Activated T-cell treated with anti-CD3 and anti-CD28 coated beads, Interleukin-2, amount 50 U/mL, for 4 hours (primary cell): ENCODE measurements at regions not wholly inside any gene's neighbourhood (a gene's known extent, or its start where the extent isn't known, plus 50 kb on each side); places are given as distances from the start of the nearest gene placed in this dataset.
"Not testable (repeated sequence)": the region's sequence is repeated elsewhere in the genome, so short reads cannot be mapped to it uniquely, and the experiment has no call there.

ENCODE experiments used
- ATAC-seq, 2 donors: fragments of 200-7000 bp; cut with Tn5 transposase; one replicate each; pipeline ENCODE4 v1.10.0; 2021
- DNase-seq: peaks from one replicate; pipeline ENCODE4 v3.0.0-alpha.2; 2020
- H3K27me3 Mint-ChIP-seq: one replicate; pipeline ENCODE4 v1.8.0; 2021; ENCODE audit warnings: low read depth, mixed read lengths
- H3K36me3 Mint-ChIP-seq: one replicate; pipeline ENCODE4 v1.8.0; 2022; ENCODE audit warnings: mixed read lengths; ENCODE audit not compliant: insufficient read depth
- H3K4me1 Mint-ChIP-seq: one replicate; pipeline ENCODE4 v1.8.0; 2021; ENCODE audit warnings: low read depth, mixed read lengths
- H3K4me3 Mint-ChIP-seq: one replicate; pipeline ENCODE4 v1.8.0; 2021; ENCODE audit warnings: mild to moderate bottlenecking, moderate library complexity, mixed read lengths
- H3K9me3 Mint-ChIP-seq: one replicate; pipeline ENCODE4 v1.8.0; 2021; ENCODE audit warnings: mixed read lengths

DNA sequence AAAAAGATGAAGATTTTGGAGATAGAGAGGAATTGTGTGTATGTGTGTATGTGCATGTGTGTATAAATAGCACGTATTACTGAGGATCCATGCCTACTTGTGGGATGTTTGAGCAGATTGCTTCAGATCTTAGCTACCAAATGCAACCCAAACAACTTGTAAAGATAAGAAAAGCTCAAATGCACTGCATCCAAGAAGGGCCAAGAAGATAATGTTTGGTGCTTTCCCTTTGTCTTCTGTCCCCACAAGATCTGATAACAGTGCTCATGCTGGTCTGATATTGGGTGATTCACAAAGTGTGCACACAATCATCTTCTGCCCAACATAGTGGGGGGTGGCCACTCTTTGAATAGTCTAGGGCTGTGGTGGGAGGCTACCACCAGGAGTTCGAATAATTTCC, 284.8 kb upstream of the CYRIA start:
- no peaks in the 10 kb centered on the region for H3K27me3 Mint-ChIP-seq
- H3K36me3 Mint-ChIP-seq: no peaks in the 10 kb centered on the region
- H3K4me1 Mint-ChIP-seq: no peaks in the 10 kb centered on the region
- H3K4me3 Mint-ChIP-seq: no peak overlapping the region
- no peak for DNase-seq
- peaks cover 5% of the 10 kb centered on the region for H3K9me3 Mint-ChIP-seq
- ATAC-seq: no peak

GRCh38 chr2:16948710-16949109, 283.1 kb upstream of the CYRIA start:
- no peak for DNase-seq
- Mint-ChIP-seq H3K9me3 (peaks cover 5% of the 10 kb centered on the region), H3K4me3 (no peak overlapping the region), H3K4me1 (no peaks in the 10 kb centered on the region), H3K36me3 (no peaks in the 10 kb centered on the region), H3K27me3 (no peaks in the 10 kb centered on the region)
- ATAC-seq: no peak

GRCh38 chr2:16948053-16948452, 282.4 kb upstream of the CYRIA start:
- no peaks in the 10 kb centered on the region for H3K4me1 Mint-ChIP-seq
- no peak for DNase-seq

GRCh38 chr2:16943279-16943958, 277.8 kb upstream of the CYRIA start:
- no peak overlapping the region for H3K4me3 Mint-ChIP-seq
- H3K4me1 Mint-ChIP-seq: no peaks in the 10 kb centered on the region
- ATAC-seq: no peak
- H3K27me3 Mint-ChIP-seq: no peaks in the 10 kb centered on the region
- H3K36me3 Mint-ChIP-seq: no peaks in the 10 kb centered on the region
- peaks cover 5% of the 10 kb centered on the region for H3K9me3 Mint-ChIP-seq
- DNase-seq: no peak

More at GRCh38 chr2:16948053-16948452, 282.4 kb upstream of the CYRIA start:
- Mint-ChIP-seq H3K9me3 (peaks cover 5% of the 10 kb centered on the region), H3K27me3 (no peaks in the 10 kb centered on the region), H3K36me3 (no peaks in the 10 kb centered on the region), H3K4me3 (no peak overlapping the region)
- no peak for ATAC-seq

DNA sequence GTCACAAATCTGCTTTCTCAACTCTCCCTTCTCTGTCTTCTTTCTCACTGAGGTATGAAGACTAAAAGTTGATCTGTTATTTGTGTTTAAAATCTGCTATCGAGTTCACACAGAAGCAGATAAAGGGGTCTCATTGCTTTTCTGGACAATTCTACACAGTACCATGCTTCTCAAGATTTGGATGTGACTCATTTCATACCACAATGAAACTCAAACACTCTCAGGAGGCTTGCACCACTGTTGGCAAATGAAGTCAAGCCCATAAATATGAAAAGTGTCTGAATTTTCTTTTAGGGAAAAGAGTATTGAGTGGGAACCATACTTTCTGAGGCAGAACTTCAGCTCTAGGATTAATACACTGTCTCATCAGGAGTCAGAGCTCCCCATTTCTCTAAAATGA, 274.6 kb upstream of the CYRIA start:
- ATAC-seq: no peak
- Mint-ChIP-seq H3K9me3 (peaks cover 5% of the 10 kb centered on the region), H3K4me3 (no peak overlapping the region)

GRCh38 chr2:16939771-16940170, 274.1 kb upstream of the CYRIA start:
- Mint-ChIP-seq H3K4me1 (no peaks in the 10 kb centered on the region), H3K36me3 (no peaks in the 10 kb centered on the region), H3K9me3 (peaks cover 5% of the 10 kb centered on the region), H3K27me3 (no peaks in the 10 kb centered on the region), H3K4me3 (no peak overlapping the region)
- ATAC-seq (no peak), DNase-seq (no peak)

More for the DNA sequence above, 274.6 kb upstream of the CYRIA start:
- H3K4me1 Mint-ChIP-seq: no peaks in the 10 kb centered on the region
- no peak for DNase-seq
- no peaks in the 10 kb centered on the region for H3K27me3 Mint-ChIP-seq
- no peaks in the 10 kb centered on the region for H3K36me3 Mint-ChIP-seq

- Mint-ChIP-seq H3K9me3 (peaks cover 5% of the 10 kb centered on the region), H3K36me3 (no peaks in the 10 kb centered on the region), H3K4me3 (no peak overlapping the region), H3K4me1 (no peaks in the 10 kb centered on the region), H3K27me3 (no peaks in the 10 kb centered on the region)
- DNase-seq (no peak), ATAC-seq (no peak)
These were observed 267.7 kb upstream of the CYRIA start for GRCh38 chr2:16933355-16933754.

- DNase-seq: no peak
- Mint-ChIP-seq H3K27me3 (no peaks in the 10 kb centered on the region), H3K36me3 (no peaks in the 10 kb centered on the region), H3K9me3 (peaks cover 5% of the 10 kb centered on the region), H3K4me1 (no peaks in the 10 kb centered on the region), H3K4me3 (no peak overlapping the region)
- ATAC-seq: no peak
These were observed 267.2 kb upstream of the CYRIA start for GRCh38 chr2:16932826-16933225.

GRCh38 chr2:16931441-16931840, 265.8 kb upstream of the CYRIA start:
- Mint-ChIP-seq H3K36me3 (no peaks in the 10 kb centered on the region), H3K9me3 (peaks cover 5% of the 10 kb centered on the region), H3K4me1 (no peaks in the 10 kb centered on the region), H3K4me3 (no peak overlapping the region), H3K27me3 (no peaks in the 10 kb centered on the region)
- DNase-seq (no peak), ATAC-seq (no peak)

- Mint-ChIP-seq H3K4me3 (no peak overlapping the region), H3K27me3 (no peaks in the 10 kb centered on the region), H3K36me3 (no peaks in the 10 kb centered on the region), H3K4me1 (no peaks in the 10 kb centered on the region), H3K9me3 (peaks cover 5% of the 10 kb centered on the region)
- DNase-seq (no peak), ATAC-seq (no peak)
These were observed 261.8 kb upstream of the CYRIA start for GRCh38 chr2:16927398-16927797.

- no peaks in the 10 kb centered on the region for H3K27me3 Mint-ChIP-seq
- no peaks in the 10 kb centered on the region for H3K4me1 Mint-ChIP-seq
- no peak for DNase-seq
- no peak for ATAC-seq
- H3K4me3 Mint-ChIP-seq: no peak overlapping the region
- H3K9me3 Mint-ChIP-seq: peaks cover 5% of the 10 kb centered on the region
- no peaks in the 10 kb centered on the region for H3K36me3 Mint-ChIP-seq
These were observed 259.5 kb upstream of the CYRIA start for GRCh38 chr2:16925145-16925544.

GRCh38 chr2:16915341-16915755, 249.7 kb upstream of the CYRIA start:
- H3K4me1 Mint-ChIP-seq: not testable (repeated sequence)

GRCh38 chr2:16911746-16912145, 246.1 kb upstream of the CYRIA start:
- ATAC-seq: no peak
- Mint-ChIP-seq H3K27me3 (no peaks in the 10 kb centered on the region), H3K4me3 (no peak overlapping the region), H3K4me1 (no peaks in the 10 kb centered on the region), H3K9me3 (no peaks in the 10 kb centered on the region), H3K36me3 (no peaks in the 10 kb centered on the region)
- DNase-seq: no peak

More at GRCh38 chr2:16915341-16915755, 249.7 kb upstream of the CYRIA start:
- DNase-seq, H3K27me3 Mint-ChIP-seq, H3K36me3 Mint-ChIP-seq, ATAC-seq, H3K4me3 Mint-ChIP-seq, H3K9me3 Mint-ChIP-seq: not testable (repeated sequence)

DNA sequence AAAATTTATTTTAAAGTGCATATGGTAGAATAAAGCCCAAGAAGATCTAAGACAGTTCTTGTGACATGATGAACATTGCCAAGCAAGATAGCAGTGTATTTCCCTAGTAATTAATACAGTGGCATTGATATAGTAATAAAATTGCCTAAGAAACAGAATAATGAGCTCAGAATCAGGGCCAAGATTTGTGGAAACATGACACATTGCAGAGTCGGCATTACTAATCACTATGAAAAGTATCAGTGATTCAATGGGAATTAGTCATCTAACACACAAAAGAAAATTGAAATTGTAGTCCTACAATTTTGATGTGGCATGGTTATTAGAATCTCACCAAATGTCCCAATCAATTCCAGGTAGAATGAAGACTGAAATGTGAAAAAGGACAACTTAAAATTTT, 243.0 kb upstream of the CYRIA start:
- ATAC-seq: no peak
- Mint-ChIP-seq H3K9me3 (no peaks in the 10 kb centered on the region), H3K4me3 (no peak overlapping the region), H3K4me1 (no peaks in the 10 kb centered on the region), H3K36me3 (no peaks in the 10 kb centered on the region), H3K27me3 (no peaks in the 10 kb centered on the region)
- no peak for DNase-seq

DNA sequence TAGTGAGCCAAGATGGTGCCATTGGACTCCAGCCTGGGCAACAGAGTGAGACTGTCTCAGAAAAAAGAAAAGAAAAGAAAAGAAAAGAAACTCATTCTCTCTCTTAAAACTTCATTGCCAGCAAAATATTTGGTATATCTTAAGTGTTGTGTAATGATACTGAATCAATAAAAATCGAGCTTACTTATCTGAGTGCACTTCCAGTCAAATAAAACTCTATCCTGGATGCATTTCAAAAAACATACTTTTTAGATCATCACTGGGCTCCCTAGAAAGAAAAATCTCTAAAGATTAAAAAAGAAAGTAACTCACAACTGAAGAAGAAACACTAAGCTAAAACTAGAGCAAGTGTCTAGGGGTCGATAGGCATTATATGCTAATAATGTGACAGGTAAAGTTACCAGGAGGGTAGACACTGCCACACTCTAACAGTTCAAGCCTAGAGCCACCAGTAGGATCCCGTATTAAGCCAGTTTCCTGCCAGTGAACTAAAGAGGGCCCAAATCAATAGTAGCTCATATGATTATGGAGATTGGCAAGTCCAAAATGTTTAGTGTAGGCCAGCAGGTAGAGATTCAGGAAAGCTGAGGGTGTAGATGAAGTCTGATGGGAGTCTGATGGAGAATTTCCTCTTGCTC, 242.1 kb upstream of the CYRIA start:
- Mint-ChIP-seq H3K27me3 (no peaks in the 10 kb centered on the region), H3K4me3 (no peak overlapping the region), H3K4me1 (no peaks in the 10 kb centered on the region), H3K36me3 (no peaks in the 10 kb centered on the region), H3K9me3 (no peaks in the 10 kb centered on the region)
- ATAC-seq (no peak), DNase-seq (no peak)
